ENCODE measurements at regions not wholly inside any gene's neighbourhood (a gene's known extent, or its start where the extent isn't known, plus 50 kb on each side); places are given as distances from the start of the nearest gene placed in this dataset.

DNA sequence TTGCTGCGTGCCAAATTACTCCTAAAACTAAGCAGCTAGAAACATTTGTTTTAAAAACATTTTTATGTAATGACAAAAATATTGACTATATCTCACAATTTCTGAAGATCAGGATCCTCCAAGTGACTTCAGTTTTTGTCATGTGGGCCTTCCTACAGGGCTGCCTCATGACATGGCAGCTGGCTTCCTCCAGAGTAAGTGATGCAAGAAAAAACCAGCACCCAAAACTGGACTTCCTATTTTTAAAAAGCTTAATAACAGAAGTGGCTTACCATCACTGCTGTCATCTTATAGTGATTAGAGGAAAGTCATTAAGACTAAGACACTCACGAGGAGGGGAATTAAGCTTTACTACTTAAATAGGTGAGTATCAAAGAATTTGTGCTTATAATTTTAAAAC, 681.7 kb downstream of the PCDH17 start:
- TF ChIP-seq POLR2A (IDR thresholded peaks at IDR 0.05) (no peak), CTCF (IDR thresholded peaks at IDR 0.05) (no peak)
- H3K36me3 ChIP-seq (replicated peaks in 1 of 2; ENCODE audit: insufficient read depth in 1 of 2, low read depth in 2 of 2) = no peaks in the 10 kb centered on the region
- no peak for ATAC-seq
- no peaks in the 10 kb centered on the region for H3K27me3 ChIP-seq
- no peak overlapping the region for H3K27ac ChIP-seq
- no peaks in the 10 kb centered on the region for H3K9me3 ChIP-seq
- DNase-seq = no peak
- no peaks in the 10 kb centered on the region for H3K4me1 ChIP-seq
- WGBS, 2 donors = 69 to 71% methylated on average over 2 of the region's 2 CpGs
- H3K4me3 ChIP-seq = no peak overlapping the region
- intact Hi-C loops (cut with DNase I) = no loop called here

- no peak overlapping the region for H3K27ac ChIP-seq
- no peak for DNase-seq
- intact Hi-C loops (cut with DNase I) = no loop called here
- H3K4me1 ChIP-seq = no peaks in the 10 kb centered on the region
- ATAC-seq = no peak
- H3K36me3 ChIP-seq (replicated peaks in 1 of 2; ENCODE audit: insufficient read depth in 1 of 2, low read depth in 2 of 2) = no peaks in the 10 kb centered on the region
- H3K4me3 ChIP-seq = no peak overlapping the region
- H3K9me3 ChIP-seq = no peaks in the 10 kb centered on the region
- TF ChIP-seq CTCF (IDR thresholded peaks at IDR 0.05) = no peak
- TF ChIP-seq POLR2A (IDR thresholded peaks at IDR 0.05) = no peak
- 88 to 93% methylated on average over 2 to 33 of the region's 50 CpGs for WGBS, 2 donors
- H3K27me3 ChIP-seq = no peaks in the 10 kb centered on the region
These were observed 687.1 kb downstream of the PCDH17 start for GRCh38 chr13:58318495-58319167.

DNA sequence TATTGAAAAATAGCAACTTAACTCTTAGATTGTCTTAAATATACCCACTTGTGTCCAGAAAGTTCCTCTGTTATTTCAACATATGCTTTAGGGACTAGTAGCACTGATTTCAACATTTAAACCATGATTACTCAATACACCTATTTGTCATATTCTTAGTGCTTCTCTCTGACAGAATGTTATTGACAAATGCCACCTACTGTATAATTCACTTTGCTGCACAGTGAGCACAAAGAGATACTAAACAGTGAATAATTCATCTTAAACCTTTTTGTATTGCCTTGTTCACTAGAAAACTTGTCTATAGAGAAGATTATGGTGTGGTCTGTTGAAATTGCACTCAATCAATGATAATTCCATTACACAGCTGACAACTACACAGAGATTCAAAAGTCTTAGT, 692.6 kb downstream of the PCDH17 start:
- TF ChIP-seq CTCF (IDR thresholded peaks at IDR 0.05) = no peak
- TF ChIP-seq POLR2A (IDR thresholded peaks at IDR 0.05) = no peak
- H3K27me3 ChIP-seq = no peaks in the 10 kb centered on the region
- H3K4me1 ChIP-seq = no peaks in the 10 kb centered on the region
- H3K9me3 ChIP-seq = no peaks in the 10 kb centered on the region
- no peaks in the 10 kb centered on the region for H3K36me3 ChIP-seq (replicated peaks in 1 of 2; ENCODE audit: insufficient read depth in 1 of 2, low read depth in 2 of 2)
- no peak overlapping the region for H3K27ac ChIP-seq
- ATAC-seq (no peak), DNase-seq (no peak)
- H3K4me3 ChIP-seq = no peak overlapping the region
- intact Hi-C loops (cut with DNase I) = no loop called here

DNA sequence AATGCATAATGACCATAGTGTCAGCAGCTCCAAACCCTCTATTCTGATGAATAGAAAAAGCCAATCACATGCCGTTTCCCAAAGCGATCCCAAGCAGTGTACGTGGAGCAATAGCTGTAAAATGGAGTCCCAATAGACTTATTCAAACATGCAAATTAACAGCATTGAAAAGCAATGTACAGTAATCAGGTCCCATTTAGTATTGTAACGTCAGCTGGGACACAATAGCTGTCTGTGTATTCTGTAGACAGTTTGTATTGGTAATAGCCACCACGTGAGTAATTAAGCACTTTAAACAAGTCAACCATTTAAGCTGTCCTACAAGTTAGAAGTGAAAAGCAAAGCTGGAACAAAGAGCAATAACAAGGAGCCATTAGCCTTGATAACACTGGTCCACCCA, 698.2 kb downstream of the PCDH17 start:
- TF ChIP-seq POLR2A (IDR thresholded peaks at IDR 0.05) (no peak), CTCF (IDR thresholded peaks at IDR 0.05) (no peak)
- Histone ChIP-seq H3K4me3 (no peak overlapping the region), H3K27ac (no peak overlapping the region), H3K9me3 (no peaks in the 10 kb centered on the region), H3K36me3 (replicated peaks in 1 of 2; ENCODE audit: insufficient read depth in 1 of 2, low read depth in 2 of 2) (no peaks in the 10 kb centered on the region), H3K4me1 (no peaks in the 10 kb centered on the region), H3K27me3 (no peaks in the 10 kb centered on the region)
- no peak for ATAC-seq
- WGBS, 2 donors = 56 to 72% methylated on average over 5 of the region's 5 CpGs
- intact Hi-C loops (cut with DNase I) = no loop called here
- DNase-seq = no peak

GRCh38 chr13:58340895-58341294, 709.4 kb downstream of the PCDH17 start:
- no peak for TF ChIP-seq POLR2A (IDR thresholded peaks at IDR 0.05)

More at GRCh38 chr13:58340895-58341294, 709.4 kb downstream of the PCDH17 start:
- no peak for DNase-seq
- intact Hi-C loops (cut with DNase I) = no loop called here
- no peak overlapping the region for H3K4me3 ChIP-seq
- H3K4me1 ChIP-seq = no peaks in the 10 kb centered on the region
- H3K27ac ChIP-seq = no peak overlapping the region
- H3K27me3 ChIP-seq = no peaks in the 10 kb centered on the region
- no peaks in the 10 kb centered on the region for H3K9me3 ChIP-seq
- no peak for ATAC-seq
- no peaks in the 10 kb centered on the region for H3K36me3 ChIP-seq (replicated peaks in 1 of 2; ENCODE audit: insufficient read depth in 1 of 2, low read depth in 2 of 2)
